ENCODE measurements at regions not wholly inside any gene's neighbourhood (a gene's known extent, or its start where the extent isn't known, plus 50 kb on each side); places are given as distances from the start of the nearest gene placed in this dataset.

GRCh38 chr2:172242961-172243360 is 140.3 kb upstream of the DLX2 start:
- no peaks in the 10 kb centered on the region for H3K9me3 ChIP-seq (ENCODE audit: low read depth)
- peak in 1 of 2 donors; percentile 35 for DNase-seq (ENCODE audit: low read depth in 1 of 2, low spot score in 1 of 2)
- TF ChIP-seq CTCF (IDR thresholded peaks at IDR 0.05; ENCODE audit: low read depth, low read length), result no peak
- H3K36me3 ChIP-seq, result no peaks in the 10 kb centered on the region
- peaks cover 13% of the 10 kb centered on the region for H3K4me1 ChIP-seq (ENCODE audit: low read depth)
- H3K27me3 ChIP-seq, result no peaks in the 10 kb centered on the region
- H3K4me3 ChIP-seq, result no peak overlapping the region
- no peak overlapping the region for H3K27ac ChIP-seq

- no peak overlapping the region for H3K27ac ChIP-seq
- TF ChIP-seq CTCF (IDR thresholded peaks at IDR 0.05; ENCODE audit: low read depth, low read length), result no peak
- peaks cover 13% of the 10 kb centered on the region for H3K4me1 ChIP-seq (ENCODE audit: low read depth)
- H3K4me3 ChIP-seq, result no peak overlapping the region
- peak in 1 of 2 donors; percentile 48 for DNase-seq (ENCODE audit: low read depth in 1 of 2, low spot score in 1 of 2)
- no peaks in the 10 kb centered on the region for H3K9me3 ChIP-seq (ENCODE audit: low read depth)
- H3K36me3 ChIP-seq, result no peaks in the 10 kb centered on the region
- H3K27me3 ChIP-seq, result no peaks in the 10 kb centered on the region
These were observed 141.9 kb upstream of the DLX2 start for GRCh38 chr2:172244419-172245130.

GRCh38 chr2:172246649-172247048 is 143.9 kb upstream of the DLX2 start:
- Histone ChIP-seq H3K27me3 (no peaks in the 10 kb centered on the region), H3K36me3 (no peaks in the 10 kb centered on the region), H3K9me3 (ENCODE audit: low read depth) (no peaks in the 10 kb centered on the region), H3K27ac (no peak overlapping the region), H3K4me3 (no peak overlapping the region), H3K4me1 (ENCODE audit: low read depth) (peaks cover 13% of the 10 kb centered on the region)
- DNase-seq (ENCODE audit: low read depth in 1 of 2, low spot score in 1 of 2), result no peak
- no peak for TF ChIP-seq CTCF (IDR thresholded peaks at IDR 0.05; ENCODE audit: low read depth, low read length)

- Histone ChIP-seq H3K4me3 (no peak overlapping the region), H3K4me1 (ENCODE audit: low read depth) (peaks cover 13% of the 10 kb centered on the region), H3K36me3 (no peaks in the 10 kb centered on the region), H3K27me3 (no peaks in the 10 kb centered on the region), H3K27ac (no peak overlapping the region), H3K9me3 (ENCODE audit: low read depth) (no peaks in the 10 kb centered on the region)
- no peak for TF ChIP-seq CTCF (IDR thresholded peaks at IDR 0.05; ENCODE audit: low read depth, low read length)
- DNase-seq (ENCODE audit: low read depth in 1 of 2, low spot score in 1 of 2), result no peak
These were observed 144.5 kb upstream of the DLX2 start for GRCh38 chr2:172247203-172247602.

GRCh38 chr2:172248381-172248780 is 145.7 kb upstream of the DLX2 start:
- no peak for DNase-seq (ENCODE audit: low read depth in 1 of 2, low spot score in 1 of 2)
- no peaks in the 10 kb centered on the region for H3K36me3 ChIP-seq
- TF ChIP-seq CTCF (IDR thresholded peaks at IDR 0.05; ENCODE audit: low read depth, low read length), result no peak
- no peaks in the 10 kb centered on the region for H3K9me3 ChIP-seq (ENCODE audit: low read depth)
- peaks cover 13% of the 10 kb centered on the region for H3K4me1 ChIP-seq (ENCODE audit: low read depth)
- no peaks in the 10 kb centered on the region for H3K27me3 ChIP-seq
- H3K4me3 ChIP-seq, result no peak overlapping the region
- H3K27ac ChIP-seq, result no peak overlapping the region

Data from cardiac muscle cell (in vitro differentiated cells and primary cell).